ENCODE measurements at regions not wholly inside any gene's neighbourhood (a gene's known extent, or its start where the extent isn't known, plus 50 kb on each side); places are given as distances from the start of the nearest gene placed in this dataset.

GRCh38 chr1:51025374-51025773, 55.3 kb downstream of the CDKN2C start:
- Histone ChIP-seq H3K36me3 (no peaks in the 10 kb centered on the region), H3K4me3 (no peak overlapping the region), H3K27ac (no peak overlapping the region), H3K27me3 (no peaks in the 10 kb centered on the region), H3K4me1 (no peaks in the 10 kb centered on the region), H3K9me3 (peaks cover 0 to 5% of the 10 kb centered on the region in 2 donors)
- DNase-seq (ENCODE audit: low spot score in 2 of 2), result no peak
- no peak for TF ChIP-seq POLR2A (IDR thresholded peaks at IDR 0.05)
- no peak for TF ChIP-seq CTCF (IDR thresholded peaks at IDR 0.05)
- no peak for TF ChIP-seq POLR2AphosphoS5 (IDR thresholded peaks at IDR 0.05)
- intact Hi-C loops (cut with DNase I; ENCODE audit: low total_unique reads), result no loop called here

GRCh38 chr1:51032936-51033335, 62.9 kb downstream of the CDKN2C start:
- no peak overlapping the region for H3K27ac ChIP-seq
- DNase-seq (ENCODE audit: low spot score in 2 of 2), result no peak
- no peaks in the 10 kb centered on the region for H3K9me3 ChIP-seq
- H3K27me3 ChIP-seq, result no peaks in the 10 kb centered on the region
- TF ChIP-seq POLR2AphosphoS5 (IDR thresholded peaks at IDR 0.05) (no peak), CTCF (IDR thresholded peaks at IDR 0.05) (no peak), POLR2A (IDR thresholded peaks at IDR 0.05) (no peak)
- intact Hi-C loops (cut with DNase I; ENCODE audit: low total_unique reads), result no loop called here
- no peaks in the 10 kb centered on the region for H3K4me1 ChIP-seq
- H3K36me3 ChIP-seq, result no peaks in the 10 kb centered on the region
- no peak overlapping the region for H3K4me3 ChIP-seq

- Histone ChIP-seq H3K36me3 (no peaks in the 10 kb centered on the region), H3K9me3 (peaks cover 4% of the 10 kb centered on the region in 2 donors), H3K4me3 (no peak overlapping the region), H3K27ac (no peak overlapping the region), H3K4me1 (no peaks in the 10 kb centered on the region), H3K27me3 (no peaks in the 10 kb centered on the region)
- no peak for DNase-seq (ENCODE audit: low spot score in 2 of 2)
- no peak for TF ChIP-seq CTCF (IDR thresholded peaks at IDR 0.05)
- no peak for TF ChIP-seq POLR2AphosphoS5 (IDR thresholded peaks at IDR 0.05)
- TF ChIP-seq POLR2A (IDR thresholded peaks at IDR 0.05), result no peak
- intact Hi-C loops (cut with DNase I; ENCODE audit: low total_unique reads), result no loop called here
These were observed 57.8 kb upstream of the C1orf185 start for GRCh38 chr1:51044199-51044598.

- Histone ChIP-seq H3K27ac (no peak overlapping the region), H3K4me3 (no peak overlapping the region), H3K4me1 (no peaks in the 10 kb centered on the region), H3K9me3 (peaks cover under 1% of the 10 kb centered on the region in 2 donors), H3K27me3 (no peaks in the 10 kb centered on the region), H3K36me3 (no peaks in the 10 kb centered on the region)
- TF ChIP-seq POLR2A (IDR thresholded peaks at IDR 0.05), result no peak
- peak in 1 of 3 donors; percentile 21 for TF ChIP-seq CTCF (IDR thresholded peaks at IDR 0.05)
- DNase-seq (ENCODE audit: low spot score in 2 of 2), result no peak
- intact Hi-C loops (cut with DNase I; ENCODE audit: low total_unique reads), result no loop called here
These were observed 57.2 kb upstream of the C1orf185 start for GRCh38 chr1:51044834-51045233.

GRCh38 chr1:51048021-51048420, 54.0 kb upstream of the C1orf185 start:
- no peaks in the 10 kb centered on the region for H3K27me3 ChIP-seq
- no peaks in the 10 kb centered on the region for H3K36me3 ChIP-seq
- no peaks in the 10 kb centered on the region for H3K4me1 ChIP-seq
- DNase-seq (ENCODE audit: low spot score in 2 of 2), result no peak
- TF ChIP-seq POLR2A (IDR thresholded peaks at IDR 0.05), result no peak
- H3K9me3 ChIP-seq, result peaks cover 0 to 17% of the 10 kb centered on the region in 2 donors
- intact Hi-C loops (cut with DNase I; ENCODE audit: low total_unique reads), result no loop called here
- no peak overlapping the region for H3K27ac ChIP-seq
- H3K4me3 ChIP-seq, result no peak overlapping the region

- Histone ChIP-seq H3K9me3 (peaks cover 0 to 17% of the 10 kb centered on the region in 2 donors), H3K36me3 (no peaks in the 10 kb centered on the region), H3K27me3 (no peaks in the 10 kb centered on the region), H3K4me1 (no peaks in the 10 kb centered on the region), H3K27ac (no peak overlapping the region), H3K4me3 (no peak overlapping the region)
- intact Hi-C loops (cut with DNase I; ENCODE audit: low total_unique reads), result no loop called here
- TF ChIP-seq POLR2A (IDR thresholded peaks at IDR 0.05) (no peak), CTCF (IDR thresholded peaks at IDR 0.05) (no peak), POLR2AphosphoS5 (IDR thresholded peaks at IDR 0.05) (no peak)
- no peak for DNase-seq (ENCODE audit: low spot score in 2 of 2)
These were observed 53.4 kb upstream of the C1orf185 start for GRCh38 chr1:51048670-51049069.

Measured in breast epithelium (tissue), 4 donors.